ENCODE measurements at regions not wholly inside any gene's neighbourhood (a gene's known extent, or its start where the extent isn't known, plus 50 kb on each side); places are given as distances from the start of the nearest gene placed in this dataset.
A peak's percentile ranks its signal among the peaks of the same experiment; 100 is the strongest.

GRCh38 chr11:70666311-70666710 is 268.0 kb downstream of the CTTN start:
- peak overlapping the region in 1 of 3 experiments; percentile 25; a peak in 1 of 7 replicates for H3K27ac Mint-ChIP-seq
- no peak overlapping the region for H2AFZ ChIP-seq (ENCODE audit: low read length)
- H3K4me1 Mint-ChIP-seq, result peaks cover 25 to 29% of the 10 kb centered on the region in 2 experiments
- H4K91ac ChIP-seq (ENCODE audit: insufficient read length, low read depth, low read length), result no peak overlapping the region
- no peak overlapping the region for H3K14ac ChIP-seq (ENCODE audit: insufficient read depth, low read length)
- H4K20me1 ChIP-seq (ENCODE audit: control insufficient read depth, insufficient read depth, insufficient read length), result no peaks in the 10 kb centered on the region
- H3K23ac ChIP-seq (ENCODE audit: insufficient read length, low read depth, low read length), result no peak overlapping the region
- no peak overlapping the region for H4K5ac ChIP-seq (ENCODE audit: insufficient read length, low read depth, low read length)
- H3K9ac ChIP-seq (ENCODE audit: extremely low read depth, insufficient read length, low read length), result no peak overlapping the region
- H3K4me2 ChIP-seq (ENCODE audit: insufficient read depth, insufficient read length, low read length), result no peak overlapping the region
- H3K23me2 ChIP-seq (ENCODE audit: insufficient read length, low read depth, low read length, poor library complexity, severe bottlenecking), result peaks cover 5% of the 10 kb centered on the region
- H3K27me3 ChIP-seq (ENCODE audit: insufficient read depth, low read length), result no peaks in the 10 kb centered on the region
- H2BK5ac ChIP-seq (ENCODE audit: insufficient read length, low read length), result no peak overlapping the region
- peaks cover 3% of the 10 kb centered on the region; the same call in 1 of the 2 replicates for H3K4me1 ChIP-seq (ENCODE audit: insufficient read depth, low read length)
- no peak overlapping the region for H3K4me3 Mint-ChIP-seq
- no peak overlapping the region for H2BK20ac ChIP-seq (ENCODE audit: low read depth, low read length, poor library complexity, severe bottlenecking)
- no peak overlapping the region for H3T11ph ChIP-seq (ENCODE audit: low read length)
- no peak overlapping the region for H3K18ac ChIP-seq (ENCODE audit: insufficient read length, low read depth, low read length)
- H3K27me3 Mint-ChIP-seq (ENCODE audit: low read depth), result peaks cover 9% of the 10 kb centered on the region
- H3K56ac ChIP-seq (ENCODE audit: insufficient read length, low read depth, low read length), result no peak overlapping the region
- no peaks in the 10 kb centered on the region for H3K79me2 ChIP-seq (ENCODE audit: insufficient read depth, low read length)
- H2BK12ac ChIP-seq (ENCODE audit: insufficient read length, low read depth, low read length), result no peak overlapping the region
- TF ChIP-seq CTCF (conservative IDR thresholded peaks at IDR 0.05), result no peak
- H2AK5ac ChIP-seq (ENCODE audit: insufficient read length, low read length), result no peak overlapping the region
- H3K79me1 ChIP-seq (ENCODE audit: insufficient read depth, low read depth, low read length, poor library complexity, severe bottlenecking), result no peaks in the 10 kb centered on the region
- no CpG with 5 or more reads among the region's 8 CpGs for WGBS (ENCODE audit: extremely low coverage, insufficient read length, low lambda C conversion rate)
- no peak for DNase-seq
- no peak overlapping the region for H3K27ac ChIP-seq (ENCODE audit: insufficient read length, low read depth, low read length)
- no peak overlapping the region for H2BK120ac ChIP-seq (ENCODE audit: low read depth, low read length, poor library complexity, severe bottlenecking)
- H3K9me3 Mint-ChIP-seq, result no peaks in the 10 kb centered on the region
- no peak overlapping the region for H3K4ac ChIP-seq (ENCODE audit: low read depth, low read length)
- peaks cover 0 to 8% (median 0%) of the 10 kb centered on the region in 3 experiments; a peak in 2 of 7 replicates for H3K36me3 Mint-ChIP-seq (ENCODE audit: insufficient read depth in 1 of 3, low read depth in 3 of 3)
- no peak overlapping the region for H2BK15ac ChIP-seq (ENCODE audit: low read depth, low read length)
- no peaks in the 10 kb centered on the region for H3K9me3 ChIP-seq (ENCODE audit: control insufficient read depth, low read depth, low read length)
- H4K8ac ChIP-seq (replicated peaks; ENCODE audit: insufficient read length, low read depth, low read length), result no peak overlapping the region
